Retinal pigment epithelial cell (primary cell): ENCODE measurements at regions not wholly inside any gene's neighbourhood (a gene's known extent, or its start where the extent isn't known, plus 50 kb on each side); places are given as distances from the start of the nearest gene placed in this dataset.

Experiments used
- DNase-seq: peaks from one replicate; pipeline ENCODE4 v3.0.0-alpha.2; 2010; ENCODE audit warnings: low read depth
- H3K4me3 ChIP-seq: 2 replicates; pipeline ENCODE4 v1.5.1; 2011; ENCODE audit warnings: mild to moderate bottlenecking, low read length, control low read depth, moderate library complexity
- CTCF ChIP-seq: conservative IDR thresholded peaks from 2 replicates; pipeline ENCODE4 v1.5.1; 2011; ENCODE audit warnings: low read depth, low read length, control low read depth, inconsistent platforms

GRCh38 chr20:24733416-24733815 lies 215.7 kb upstream of the CST7 start:
- DNase-seq = no peak
- TF ChIP-seq CTCF = no peak
- no peak overlapping the region for H3K4me3 ChIP-seq

GRCh38 chr20:24734139-24734538 lies 214.9 kb upstream of the CST7 start:
- no peak overlapping the region for H3K4me3 ChIP-seq
- DNase-seq = no peak
- TF ChIP-seq CTCF = no peak

GRCh38 chr20:24735263-24735662 lies 213.8 kb upstream of the CST7 start:
- H3K4me3 ChIP-seq = no peak overlapping the region
- DNase-seq = no peak
- no peak for TF ChIP-seq CTCF

- no peak for TF ChIP-seq CTCF
- DNase-seq = no peak
These were observed 212.8 kb upstream of the CST7 start for GRCh38 chr20:24736131-24736843.

GRCh38 chr20:24736844-24737211 lies 212.2 kb upstream of the CST7 start:
- no peak overlapping the region for H3K4me3 ChIP-seq
- no peak for TF ChIP-seq CTCF
- DNase-seq = no peak

More at GRCh38 chr20:24736131-24736843, 212.8 kb upstream of the CST7 start:
- H3K4me3 ChIP-seq = no peak overlapping the region

GRCh38 chr20:24737212-24737850 lies 211.7 kb upstream of the CST7 start:
- no peak overlapping the region for H3K4me3 ChIP-seq
- TF ChIP-seq CTCF = no peak
- DNase-seq = no peak
